Muscle of leg (tissue), 3 donors: ENCODE measurements at regions not wholly inside any gene's neighbourhood (a gene's known extent, or its start where the extent isn't known, plus 50 kb on each side); places are given as distances from the start of the nearest gene placed in this dataset.

Experiments
- DNase-seq: peaks from one replicate; pipeline ENCODE4 v3.0.0; 2013
- H3K27ac ChIP-seq: one replicate; pipeline ENCODE4 v1.5.1; 2013; ENCODE audit warnings: mild to moderate bottlenecking, low read length, control low read depth
- H3K27me3 ChIP-seq: one replicate; pipeline ENCODE4 v1.6.1; 2013; ENCODE audit warnings: low read length; ENCODE audit not compliant: control insufficient read depth, insufficient read depth
- H3K36me3 ChIP-seq: one replicate; pipeline ENCODE4 v1.6.1; 2013; ENCODE audit warnings: low read length; ENCODE audit not compliant: control insufficient read depth, insufficient read depth
- H3K4me1 ChIP-seq: one replicate; pipeline ENCODE4 v1.6.1; 2013; ENCODE audit warnings: low read length; ENCODE audit not compliant: control insufficient read depth, insufficient read depth
- H3K4me3 ChIP-seq: one replicate; pipeline ENCODE4 v1.5.1; 2013; ENCODE audit warnings: low read length, control low read depth
- H3K9me3 ChIP-seq: replicated peaks from 2 replicates; pipeline ENCODE4 v1.6.1; 2013; ENCODE audit warnings: low read depth, low read length; ENCODE audit not compliant: control insufficient read depth
- WGBS: methylation state at CpG from one replicate; pipeline ENCODE4 v1.1.5; 2013; ENCODE audit warnings: missing lambda C conversion rate; ENCODE audit not compliant: insufficient coverage; 5-methylcytosine and 5-hydroxymethylcytosine counted together

- no peaks in the 10 kb centered on the region for H3K36me3 ChIP-seq
- WGBS: 43% methylated on average over 5 of the region's 6 CpGs
Observed at GRCh38 chr15:98363955-98364354, 284.4 kb upstream of the IGF1R start.

DNA sequence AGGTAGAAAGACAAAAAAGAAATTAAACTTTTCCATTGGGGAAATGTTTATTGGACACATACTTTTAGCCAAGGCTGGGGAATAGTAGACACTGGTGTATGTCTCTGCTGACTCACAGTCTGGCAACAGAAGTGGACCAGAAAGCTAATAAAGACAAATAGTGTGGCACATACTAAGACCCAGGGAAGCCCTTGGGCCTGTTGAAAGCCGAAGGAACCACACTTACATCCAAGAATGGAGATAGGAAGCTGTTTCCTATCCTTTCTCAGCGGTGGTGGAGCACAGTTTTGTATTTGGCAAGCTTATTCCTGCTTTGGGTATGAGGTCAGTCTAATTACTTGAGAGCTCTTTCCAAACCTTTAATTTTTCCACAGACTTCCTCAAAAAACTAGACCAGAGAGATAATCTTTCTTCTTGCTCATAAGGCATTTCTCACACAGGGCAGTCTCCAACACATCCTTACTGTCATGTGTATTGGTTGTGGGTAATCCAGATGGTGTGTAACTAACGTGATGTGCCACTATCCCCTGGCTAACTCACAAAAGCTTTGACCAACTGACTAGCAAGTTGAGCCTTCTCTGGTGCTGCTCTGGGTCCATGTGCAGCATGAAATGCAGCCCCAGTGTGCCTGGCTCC lies 279.1 kb upstream of the IGF1R start:
- Histone ChIP-seq H3K4me1 (no peaks in the 10 kb centered on the region), H3K27me3 (no peaks in the 10 kb centered on the region), H3K27ac (no peak overlapping the region), H3K9me3 (no peaks in the 10 kb centered on the region), H3K36me3 (no peaks in the 10 kb centered on the region), H3K4me3 (no peak overlapping the region)
- peak; percentile 30 for DNase-seq
- WGBS: no CpG with 5 or more reads among the region's 3 CpGs

More at GRCh38 chr15:98363955-98364354, 284.4 kb upstream of the IGF1R start:
- no peak overlapping the region for H3K27ac ChIP-seq
- no peak for DNase-seq
- H3K4me3 ChIP-seq: no peak overlapping the region
- H3K27me3 ChIP-seq: no peaks in the 10 kb centered on the region
- H3K4me1 ChIP-seq: no peaks in the 10 kb centered on the region
- H3K9me3 ChIP-seq: no peaks in the 10 kb centered on the region

DNA sequence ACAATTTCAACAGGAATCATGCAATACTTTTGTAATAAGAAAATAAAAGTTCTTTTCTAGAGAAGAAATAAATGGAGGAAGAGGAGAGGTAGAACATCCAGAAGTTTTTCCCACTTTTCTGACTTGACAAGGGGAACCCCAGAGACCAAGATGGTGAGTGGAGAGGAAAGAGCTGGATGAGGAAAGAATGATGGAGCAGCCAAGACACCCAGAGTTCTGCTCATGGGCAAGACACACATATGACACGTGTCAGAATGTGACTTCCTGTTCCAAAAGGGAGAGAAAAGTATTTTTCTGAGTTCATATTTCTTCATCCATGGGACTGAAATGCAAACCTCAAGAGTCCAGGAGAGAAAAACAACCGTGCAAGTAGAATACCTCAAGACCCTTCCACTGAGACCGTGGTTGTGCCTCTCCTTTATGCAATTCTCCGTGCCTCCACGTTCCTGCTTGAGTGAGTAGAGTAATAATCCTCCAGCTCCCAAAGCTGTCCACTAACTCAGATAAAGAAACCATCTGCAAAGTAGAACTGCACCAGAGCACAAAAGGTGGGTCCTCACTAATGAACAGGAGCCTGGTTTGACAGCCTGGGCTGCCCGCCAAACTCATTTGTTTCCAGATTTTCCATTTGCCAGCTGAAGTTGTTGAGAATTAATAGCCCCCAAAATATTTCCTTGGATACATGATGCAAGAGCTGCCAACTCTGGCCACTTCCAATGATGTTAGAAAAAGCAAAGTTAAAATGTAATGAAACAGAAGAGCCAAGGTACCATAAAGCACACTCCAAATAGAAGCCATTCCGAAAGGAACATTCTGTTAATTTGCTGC lies 272.6 kb upstream of the IGF1R start:
- H3K36me3 ChIP-seq: no peaks in the 10 kb centered on the region
- no peaks in the 10 kb centered on the region for H3K4me1 ChIP-seq
- no CpG with 5 or more reads among the region's 7 CpGs for WGBS
- H3K9me3 ChIP-seq: no peaks in the 10 kb centered on the region
- DNase-seq: no peak
- no peak overlapping the region for H3K4me3 ChIP-seq
- H3K27me3 ChIP-seq: no peaks in the 10 kb centered on the region
- no peak overlapping the region for H3K27ac ChIP-seq

DNA sequence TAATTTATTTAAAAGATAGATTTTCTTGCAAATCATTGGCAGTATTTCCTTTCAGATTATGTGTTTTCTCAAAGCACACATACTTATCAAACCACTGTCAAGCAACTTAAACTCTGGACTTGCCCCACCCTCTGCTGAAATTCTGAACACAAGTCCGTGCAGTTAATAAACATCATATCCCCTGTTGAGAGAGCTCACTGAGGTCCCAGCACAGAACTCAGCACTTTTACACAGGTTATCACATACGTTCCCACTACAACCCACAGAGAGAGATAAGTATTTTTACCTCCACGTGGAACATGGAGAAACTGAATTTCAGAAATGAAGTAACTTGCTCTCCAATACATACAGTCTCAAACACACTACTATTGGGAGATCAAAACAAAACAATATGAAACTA lies 267.6 kb upstream of the IGF1R start:
- no peak overlapping the region for H3K4me3 ChIP-seq
- WGBS: no CpG with 5 or more reads among the region's 3 CpGs

GRCh38 chr15:98381446-98381845 lies 266.9 kb upstream of the IGF1R start:
- Histone ChIP-seq H3K9me3 (no peaks in the 10 kb centered on the region), H3K4me1 (peaks cover 6% of the 10 kb centered on the region), H3K36me3 (no peaks in the 10 kb centered on the region), H3K27me3 (peaks cover 2% of the 10 kb centered on the region), H3K27ac (no peak overlapping the region), H3K4me3 (no peak overlapping the region)
- WGBS: 84% methylated on average over 2 of the region's 2 CpGs
- DNase-seq: no peak

More for the DNA sequence above, 267.6 kb upstream of the IGF1R start:
- DNase-seq: no peak
- Histone ChIP-seq H3K27me3 (peaks cover 2% of the 10 kb centered on the region), H3K9me3 (no peaks in the 10 kb centered on the region), H3K4me1 (peaks cover 6% of the 10 kb centered on the region), H3K27ac (no peak overlapping the region), H3K36me3 (no peaks in the 10 kb centered on the region)

GRCh38 chr15:98382139-98382538 lies 266.2 kb upstream of the IGF1R start:
- Histone ChIP-seq H3K27me3 (peaks cover 4% of the 10 kb centered on the region), H3K36me3 (no peaks in the 10 kb centered on the region), H3K4me1 (peaks cover 6% of the 10 kb centered on the region), H3K4me3 (no peak overlapping the region), H3K27ac (no peak overlapping the region), H3K9me3 (no peaks in the 10 kb centered on the region)
- no peak for DNase-seq
- WGBS: 46% methylated on average over 5 of the region's 6 CpGs

DNA sequence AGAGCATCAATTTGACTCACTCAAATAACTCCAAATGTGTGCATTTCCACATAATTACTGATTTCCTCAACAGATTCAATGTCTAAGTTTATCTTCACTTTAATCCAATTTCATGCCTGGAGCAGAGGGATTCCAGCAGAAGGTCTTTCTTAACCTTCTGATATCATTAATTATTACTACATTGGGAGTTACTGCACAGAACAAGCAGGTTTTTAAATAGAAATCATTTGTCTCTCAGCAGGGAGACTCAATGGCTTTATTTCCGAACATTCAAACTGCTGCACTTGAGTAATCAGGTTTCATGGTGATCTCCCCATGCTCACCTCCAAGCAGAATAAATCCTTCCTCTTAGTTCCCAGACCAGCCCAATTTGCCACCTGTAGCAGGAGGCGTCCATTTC lies 264.8 kb upstream of the IGF1R start:
- Histone ChIP-seq H3K27ac (no peak overlapping the region), H3K4me1 (peaks cover 6% of the 10 kb centered on the region), H3K9me3 (no peaks in the 10 kb centered on the region), H3K36me3 (no peaks in the 10 kb centered on the region), H3K27me3 (peaks cover 4% of the 10 kb centered on the region), H3K4me3 (no peak overlapping the region)
- WGBS: 57% methylated on average over 1 of the region's 2 CpGs
- DNase-seq: no peak

DNA sequence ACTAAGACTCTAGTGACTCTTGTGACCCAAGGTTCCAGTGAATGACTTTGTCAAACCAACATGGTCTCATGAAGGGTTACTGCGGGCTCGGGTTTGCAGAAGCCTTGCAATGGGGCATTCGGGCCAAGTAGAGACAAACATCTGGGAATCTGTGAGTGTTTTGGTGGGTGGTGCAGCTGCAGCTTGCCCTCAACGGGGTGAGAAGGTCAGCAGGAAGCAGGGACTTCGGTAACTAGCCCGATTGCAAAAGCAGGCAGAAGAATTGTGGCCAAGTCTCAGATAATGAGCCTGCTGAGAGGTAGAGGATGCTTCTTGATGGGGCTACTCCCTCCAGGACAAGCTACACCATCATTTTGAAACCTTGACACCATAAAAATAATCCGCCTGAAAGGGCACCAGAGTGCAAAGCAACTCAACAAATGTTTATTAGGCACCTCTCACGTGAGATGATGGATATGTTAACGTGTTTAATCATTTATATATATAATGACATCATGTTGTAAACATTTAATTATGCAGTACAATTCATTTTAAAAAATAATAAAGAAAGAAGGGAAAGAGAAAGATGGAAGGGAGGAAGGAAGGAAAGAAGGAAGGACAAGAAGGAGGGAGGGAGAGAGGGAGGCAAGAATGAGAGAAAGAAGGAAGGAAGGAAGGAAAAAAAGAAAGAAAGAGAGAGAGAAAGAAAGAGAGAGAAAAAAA lies 263.9 kb upstream of the IGF1R start:
- H3K4me1 ChIP-seq: peaks cover 6% of the 10 kb centered on the region
- peak; percentile 19 for DNase-seq
- no peaks in the 10 kb centered on the region for H3K9me3 ChIP-seq
- 8% methylated on average over 2 of the region's 9 CpGs for WGBS
- peaks cover 4% of the 10 kb centered on the region for H3K27me3 ChIP-seq
- no peak overlapping the region for H3K27ac ChIP-seq
- no peak overlapping the region for H3K4me3 ChIP-seq
- H3K36me3 ChIP-seq: no peaks in the 10 kb centered on the region

DNA sequence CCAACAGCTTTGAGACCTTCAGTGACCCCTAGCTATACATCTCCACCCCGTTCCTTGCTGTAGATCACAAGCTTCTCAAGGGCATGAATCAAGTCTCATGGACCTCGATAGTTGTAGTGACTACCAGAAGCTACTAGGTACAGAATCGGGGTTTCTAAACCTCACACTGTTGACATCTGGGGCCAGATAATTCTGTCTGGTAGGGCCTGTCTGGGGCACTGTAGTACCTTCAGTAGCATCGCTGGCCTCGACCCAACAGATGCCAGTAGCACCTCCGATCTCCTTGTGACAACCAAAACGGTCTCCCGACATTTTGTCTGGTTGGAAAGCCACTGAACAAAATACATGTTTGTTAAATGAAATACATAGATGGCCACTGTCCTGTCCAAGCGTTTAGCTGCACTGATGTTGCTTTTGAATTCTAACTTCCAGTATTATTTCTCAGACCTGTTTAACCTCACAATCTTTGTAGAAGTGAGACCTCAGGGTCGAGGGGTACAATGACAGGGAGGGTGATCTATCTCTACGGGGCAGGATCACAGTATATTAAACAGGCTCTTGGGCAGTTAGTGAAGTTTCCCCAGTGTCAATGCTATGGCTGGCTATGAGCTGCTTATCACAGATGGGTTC lies 262.5 kb upstream of the IGF1R start:
- 93% methylated on average over 10 of the region's 11 CpGs for WGBS
- peaks cover 6% of the 10 kb centered on the region for H3K4me1 ChIP-seq
- peaks cover 4% of the 10 kb centered on the region for H3K27me3 ChIP-seq
- H3K27ac ChIP-seq: no peak overlapping the region
- no peaks in the 10 kb centered on the region for H3K36me3 ChIP-seq
- DNase-seq: no peak
- no peaks in the 10 kb centered on the region for H3K9me3 ChIP-seq
- no peak overlapping the region for H3K4me3 ChIP-seq

DNA sequence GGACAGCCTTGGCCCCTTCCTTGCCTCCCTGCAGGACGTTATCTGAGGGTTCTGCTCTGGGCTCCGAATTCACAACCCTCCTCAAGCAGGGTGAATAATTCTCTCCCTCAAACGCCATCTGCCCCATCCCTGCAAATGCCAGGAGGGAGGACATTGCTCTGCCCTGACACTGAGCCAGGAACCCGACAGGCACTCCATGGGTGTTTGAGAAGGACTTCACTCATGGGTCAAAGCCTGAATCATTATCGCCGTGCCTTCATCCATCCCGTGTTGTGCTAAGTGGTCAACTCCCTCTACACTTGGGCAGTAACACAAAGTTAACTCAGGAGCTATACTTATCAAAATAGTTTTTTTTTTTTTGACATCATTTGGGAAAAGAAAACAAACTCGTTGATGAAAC lies 261.8 kb upstream of the IGF1R start:
- Histone ChIP-seq H3K27me3 (peaks cover 4% of the 10 kb centered on the region), H3K4me1 (peaks cover 6% of the 10 kb centered on the region), H3K27ac (no peak overlapping the region), H3K4me3 (no peak overlapping the region), H3K9me3 (no peaks in the 10 kb centered on the region), H3K36me3 (no peaks in the 10 kb centered on the region)
- 60% methylated on average over 6 of the region's 8 CpGs for WGBS
- peak; percentile 32 for DNase-seq
